ENCODE measurements at regions not wholly inside any gene's neighbourhood (a gene's known extent, or its start where the extent isn't known, plus 50 kb on each side); places are given as distances from the start of the nearest gene placed in this dataset.
"Not testable (repeated sequence)": the region's sequence is repeated elsewhere in the genome, so short reads cannot be mapped to it uniquely, and the experiment has no call there.

GRCh38 chr3:71966185-71966584 lies 181.2 kb upstream of the PROK2 start:
- DNase-seq (ENCODE audit: extremely low spot score, insufficient read length, low read depth) (no peak), FAIRE-seq (no peak)

GRCh38 chr3:71964170-71964569 lies 179.2 kb upstream of the PROK2 start:
- FAIRE-seq (no peak), DNase-seq (ENCODE audit: extremely low spot score, insufficient read length, low read depth) (no peak)

DNA sequence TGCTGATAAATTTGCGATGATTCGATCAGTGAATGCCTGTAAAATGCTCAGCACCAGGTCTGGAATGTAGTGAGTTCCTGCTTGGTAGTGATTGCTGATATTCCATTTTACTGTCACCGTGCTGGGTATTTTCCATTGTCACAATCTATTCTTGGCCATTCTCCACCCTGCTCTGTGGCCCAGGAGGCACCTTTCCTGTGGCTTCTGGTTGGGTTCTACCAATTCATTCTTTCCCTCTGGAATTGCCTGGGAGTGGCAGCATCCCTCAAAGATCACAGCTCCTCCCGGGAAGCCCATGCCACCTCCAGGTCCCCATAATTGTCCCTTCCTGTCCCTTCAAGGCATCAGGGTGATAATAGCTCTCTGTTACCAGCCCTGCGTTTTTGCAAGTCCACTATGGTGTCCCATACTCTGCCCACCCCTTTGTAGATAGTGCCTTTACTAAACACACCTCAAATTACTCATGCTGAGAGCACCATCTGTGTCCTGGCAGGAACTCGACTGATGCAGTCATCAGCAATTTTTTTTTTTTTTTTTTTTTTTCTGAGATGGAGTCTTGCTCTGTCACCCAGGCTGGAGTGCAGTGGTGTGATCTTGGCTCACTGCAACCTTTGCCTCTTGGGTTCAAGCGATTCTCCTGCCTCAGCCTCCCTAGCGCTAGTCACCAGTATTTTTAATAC lies 177.8 kb upstream of the PROK2 start:
- FAIRE-seq = no peak
- no peak for DNase-seq (ENCODE audit: extremely low spot score, insufficient read length, low read depth)

GRCh38 chr3:71961891-71962290 lies 176.9 kb upstream of the PROK2 start:
- FAIRE-seq = no peak
- DNase-seq (ENCODE audit: extremely low spot score, insufficient read length, low read depth) = no peak

GRCh38 chr3:71961378-71961777 lies 176.4 kb upstream of the PROK2 start:
- DNase-seq (ENCODE audit: extremely low spot score, insufficient read length, low read depth) = no peak
- no peak for FAIRE-seq

DNA sequence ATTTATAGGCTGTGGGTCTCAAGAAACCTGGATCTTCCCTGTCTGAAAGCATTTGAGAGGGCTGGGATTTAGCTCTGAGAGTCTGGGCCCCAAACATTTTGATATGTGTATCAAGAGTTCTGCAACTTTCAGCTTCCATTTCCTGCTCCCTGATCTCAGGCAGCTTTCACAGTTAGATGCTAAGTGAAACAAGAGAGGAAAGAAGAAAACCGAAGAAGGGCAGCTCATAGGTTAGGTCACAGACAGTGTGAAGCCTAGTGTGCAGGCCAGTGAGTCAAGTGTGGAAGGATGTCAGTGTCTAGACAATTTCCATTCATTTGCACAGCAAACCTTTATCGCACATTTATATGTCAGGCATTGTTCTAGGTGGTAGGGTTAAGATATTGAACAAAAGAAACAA lies 173.6 kb upstream of the PROK2 start:
- FAIRE-seq (peak; percentile 82), DNase-seq (ENCODE audit: extremely low spot score, insufficient read length, low read depth) (no peak)

- no peak for DNase-seq (ENCODE audit: extremely low spot score, insufficient read length, low read depth)
Observed at GRCh38 chr3:71956716-71957115, 171.8 kb upstream of the PROK2 start.

DNA sequence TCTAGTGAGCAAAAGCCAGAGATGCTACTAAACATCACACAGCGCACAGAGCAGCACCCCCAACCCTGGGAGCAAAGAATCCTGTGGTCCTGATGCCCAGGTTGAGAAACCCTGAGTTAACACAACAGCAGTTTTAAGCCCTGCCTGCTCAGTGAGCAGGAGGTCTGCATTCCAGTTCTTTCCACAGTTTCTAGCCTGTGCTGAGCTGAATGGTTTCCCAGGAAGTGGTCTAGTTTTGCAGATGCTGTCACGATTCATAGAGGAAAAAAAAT lies 171.1 kb upstream of the PROK2 start:
- FAIRE-seq (no peak), DNase-seq (ENCODE audit: extremely low spot score, insufficient read length, low read depth) (no peak)

More at GRCh38 chr3:71956716-71957115, 171.8 kb upstream of the PROK2 start:
- FAIRE-seq = no peak

DNA sequence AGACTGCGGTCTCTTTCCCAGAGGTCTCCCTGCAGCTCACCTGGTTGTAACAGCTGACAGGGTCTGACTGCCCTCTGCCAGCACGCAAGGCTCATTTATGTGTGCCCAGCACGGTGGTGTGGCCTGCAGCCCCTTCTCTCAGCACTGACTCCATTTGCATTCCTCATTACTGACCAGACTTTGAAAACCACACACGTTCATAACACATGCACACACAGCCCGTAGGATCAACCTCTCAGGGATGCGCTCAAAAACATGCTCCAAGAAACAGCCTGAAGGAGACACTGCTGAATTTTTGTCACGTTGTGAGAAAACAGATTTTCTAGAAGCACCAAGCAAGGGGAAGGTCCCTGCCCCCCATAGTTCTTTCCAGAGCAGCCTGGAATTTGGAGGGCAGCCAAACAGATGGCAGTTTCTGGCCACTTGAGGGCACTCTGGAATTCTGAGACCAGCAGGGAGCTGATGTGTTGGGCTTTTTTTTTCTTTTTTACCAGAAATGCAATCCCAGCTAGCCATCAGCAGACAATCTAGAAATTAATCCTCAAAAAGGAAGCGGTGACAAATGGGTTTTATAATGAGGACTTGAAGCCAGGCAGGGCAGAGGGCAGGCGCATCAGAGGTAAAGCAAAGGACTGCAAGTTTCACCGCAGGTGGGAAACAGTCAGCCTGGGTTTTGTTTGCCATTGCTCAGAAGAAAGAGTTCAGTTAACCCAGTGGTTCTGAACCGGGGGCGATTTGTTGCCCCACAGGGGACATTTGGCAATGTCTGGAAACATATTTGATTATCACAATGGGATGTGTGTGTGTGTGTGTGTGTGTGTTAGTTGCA lies 170.5 kb upstream of the PROK2 start:
- DNase-seq (ENCODE audit: extremely low spot score, insufficient read length, low read depth) (no peak), FAIRE-seq (peak; percentile 78)

GRCh38 chr3:71951842-71952241 lies 166.9 kb upstream of the PROK2 start:
- DNase-seq (ENCODE audit: extremely low spot score, insufficient read length, low read depth) (no peak), FAIRE-seq (no peak)

- DNase-seq (ENCODE audit: extremely low spot score, insufficient read length, low read depth) (no peak), FAIRE-seq (no peak)
Observed at GRCh38 chr3:71951361-71951760, 166.4 kb upstream of the PROK2 start.

- DNase-seq (ENCODE audit: extremely low spot score, insufficient read length, low read depth) (no peak), FAIRE-seq (no peak)
Observed at GRCh38 chr3:71949442-71949841, 164.5 kb upstream of the PROK2 start.

- no peak for FAIRE-seq
- no peak for DNase-seq (ENCODE audit: extremely low spot score, insufficient read length, low read depth)
Observed at GRCh38 chr3:71944482-71945065, 159.6 kb upstream of the PROK2 start.

DNA sequence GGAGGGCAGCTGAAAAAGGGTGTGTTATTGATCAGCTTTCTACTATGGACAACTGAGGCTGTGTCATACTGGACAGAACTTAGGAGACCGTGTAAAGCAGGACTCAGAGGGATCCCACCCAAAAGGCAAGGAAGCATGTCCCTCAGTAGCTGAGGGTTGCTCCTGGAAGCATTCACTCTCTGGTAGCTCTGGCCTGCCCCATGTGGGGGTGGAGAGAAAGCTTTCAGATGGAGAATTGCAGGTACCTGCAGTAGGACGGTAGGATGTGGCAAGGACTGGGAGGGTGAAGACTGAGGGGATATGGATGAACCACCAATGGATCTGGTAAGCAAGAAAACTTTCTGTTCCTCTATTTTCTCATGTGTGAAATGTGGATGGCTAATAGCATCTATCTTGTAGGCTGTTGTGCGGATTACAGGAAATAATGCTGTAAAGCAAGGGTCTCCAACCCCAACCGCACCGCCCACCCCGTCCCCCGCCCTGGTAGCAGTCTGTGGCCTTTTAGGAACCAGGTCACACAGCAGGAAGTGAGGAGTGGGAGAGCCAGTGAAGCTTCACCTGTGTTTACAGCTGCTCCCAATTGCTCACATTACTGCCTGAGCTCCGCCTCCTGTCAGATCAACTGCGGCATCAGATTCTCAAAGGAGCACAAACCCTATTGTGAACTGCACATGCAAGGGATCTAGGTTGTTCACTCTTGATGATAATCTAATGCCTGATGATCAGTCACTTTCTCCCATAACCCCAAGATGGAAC lies 157.7 kb upstream of the PROK2 start:
- DNase-seq (ENCODE audit: extremely low spot score, insufficient read length, low read depth) = no peak
- FAIRE-seq = no peak

DNA sequence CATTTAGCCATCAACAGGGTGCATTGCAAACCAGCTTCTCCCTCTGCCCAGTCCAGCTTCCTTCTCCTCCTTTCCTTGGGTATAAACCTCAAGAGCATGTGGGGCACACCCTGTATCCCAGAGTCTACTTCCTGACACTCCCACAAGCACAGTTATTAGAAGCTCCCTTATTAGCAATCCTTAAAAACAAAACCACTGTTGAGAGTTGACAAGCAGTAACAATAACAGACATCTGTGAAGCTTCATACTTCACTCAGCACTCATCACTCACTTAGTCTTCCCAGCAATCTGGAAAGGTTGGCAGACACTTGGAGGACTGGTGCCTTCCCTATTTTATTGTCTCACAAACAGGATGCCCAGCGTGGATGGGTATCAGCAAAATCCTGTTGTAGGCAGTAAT lies 155.5 kb upstream of the PROK2 start:
- no peak for FAIRE-seq
- DNase-seq (ENCODE audit: extremely low spot score, insufficient read length, low read depth) = no peak

DNA sequence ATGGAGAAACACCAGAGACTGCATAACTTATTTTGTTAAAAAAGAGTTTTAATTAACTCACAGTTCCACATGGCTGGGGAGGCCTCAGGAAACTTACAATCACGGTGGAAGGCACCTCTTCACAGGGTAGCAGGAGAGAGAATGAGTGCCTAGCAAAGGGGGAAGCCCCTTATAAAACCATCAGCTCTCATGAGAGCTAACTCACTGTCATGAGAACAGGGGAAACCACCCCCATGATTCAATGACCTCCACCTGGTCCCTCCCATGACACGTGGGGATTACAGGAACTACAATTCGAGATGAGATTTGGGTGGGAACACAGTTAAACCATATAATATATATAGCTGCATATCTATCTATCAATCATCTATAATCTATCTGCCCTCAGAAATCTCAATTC lies 153.1 kb upstream of the PROK2 start:
- not testable (repeated sequence) for FAIRE-seq

GRCh38 chr3:71936681-71937080 lies 151.7 kb upstream of the PROK2 start:
- DNase-seq (ENCODE audit: extremely low spot score, insufficient read length, low read depth) = no peak
- FAIRE-seq = no peak

More for the DNA sequence above, 153.1 kb upstream of the PROK2 start:
- not testable (repeated sequence) for DNase-seq (ENCODE audit: extremely low spot score, insufficient read length, low read depth)

DNA sequence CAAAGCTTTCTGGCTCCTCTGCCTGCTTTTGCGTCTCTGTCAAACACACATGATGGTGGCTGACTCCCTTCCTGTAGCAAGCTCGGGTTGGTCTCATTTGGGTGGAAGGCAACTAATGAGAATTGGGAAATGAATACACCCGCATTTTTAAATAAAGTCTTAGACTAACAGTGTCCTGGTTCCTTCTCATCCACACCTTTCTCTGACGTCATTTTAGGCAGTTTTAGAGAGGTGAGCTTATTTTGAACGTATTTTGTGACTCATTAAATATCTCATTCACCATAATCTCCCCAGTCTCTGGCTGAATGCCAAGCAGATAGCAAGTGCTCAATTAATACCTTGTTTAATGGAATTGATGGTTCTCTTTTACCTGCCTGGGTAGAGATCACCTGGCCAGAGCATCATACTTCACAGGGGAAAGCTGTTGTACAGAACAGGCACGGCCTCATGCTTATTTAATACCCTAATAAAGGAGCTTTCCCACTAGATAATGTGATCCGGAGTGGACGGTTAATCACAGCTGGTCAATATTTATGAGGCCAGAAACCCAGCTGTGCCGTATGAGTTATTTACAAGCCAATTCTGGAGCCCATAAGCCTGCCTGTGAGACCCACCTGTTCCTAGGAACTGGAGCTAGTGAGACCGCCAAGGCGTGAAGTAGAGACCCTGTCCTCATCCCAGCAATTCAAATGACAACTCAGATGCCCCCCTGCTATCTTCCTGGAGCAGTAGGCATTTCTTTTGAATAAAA lies 149.7 kb upstream of the PROK2 start:
- DNase-seq (ENCODE audit: extremely low spot score, insufficient read length, low read depth) = no peak
- no peak for FAIRE-seq

GRCh38 chr3:71931922-71932321 lies 147.0 kb upstream of the PROK2 start:
- FAIRE-seq = peak; percentile 44

More at GRCh38 chr3:71931922-71932321, 147.0 kb upstream of the PROK2 start:
- no peak for DNase-seq (ENCODE audit: extremely low spot score, insufficient read length, low read depth)

Data from GM18507 (cell line).